HEK293T (cell line): ENCODE measurements at regions not wholly inside any gene's neighbourhood (a gene's known extent, or its start where the extent isn't known, plus 50 kb on each side); places are given as distances from the start of the nearest gene placed in this dataset.

ENCODE experiments used
- CTCF ChIA-PET: fragments of 350-600 bp; formaldehyde crosslinking; extraction: SDS; loops from one replicate; lab custom pipeline; 2021; ENCODE audit warnings: antibody characterized with exemption, inconsistent platforms; lab: Yijun Ruan, JAX
- POLR2A ChIA-PET: fragments of 350-600 bp; formaldehyde crosslinking; extraction: SDS; loops from one replicate; lab custom pipeline; 2020; ENCODE audit warnings: antibody characterized with exemption, inconsistent platforms; lab: Yijun Ruan, JAX
- DNase-seq: peaks from one replicate; pipeline ENCODE4 v3.0.0; 2012; ENCODE audit warnings: mixed read lengths; ENCODE audit errors: extremely low spot score
- ARNT ChIP-seq: fragments of 450-650 bp; IDR thresholded peaks from 2 replicates; pipeline ENCODE4 v1.6.1; 2017; ENCODE audit warnings: mild to moderate bottlenecking
- BHLHE40 ChIP-seq: fragments of 450-650 bp; IDR thresholded peaks from 2 replicates; pipeline ENCODE4 v1.6.1; 2016; ENCODE audit warnings: mild to moderate bottlenecking, moderate library complexity, borderline replicate concordance
- CTBP1 ChIP-seq: fragments of 450-650 bp; IDR thresholded peaks from 2 replicates; pipeline ENCODE4 v1.6.1; 2016; ENCODE audit warnings: borderline replicate concordance
- ELF4 ChIP-seq: fragments of 450-650 bp; IDR thresholded peaks from 2 replicates; pipeline ENCODE4 v1.6.1; 2017; ENCODE audit warnings: antibody characterized with exemption
- FOXA1 ChIP-seq: fragments of 450-650 bp; IDR thresholded peaks from 2 replicates; pipeline ENCODE4 v1.6.1; 2016; ENCODE audit warnings: mild to moderate bottlenecking
- FOXK2 ChIP-seq: fragments of 450-650 bp; IDR thresholded peaks from 2 replicates; pipeline ENCODE4 v1.6.1; 2016; ENCODE audit warnings: mild to moderate bottlenecking
- FOXM1 ChIP-seq: fragments of 450-650 bp; IDR thresholded peaks from 2 replicates; pipeline ENCODE4 v1.6.1; 2017; ENCODE audit warnings: mild to moderate bottlenecking, borderline replicate concordance
- HDGF ChIP-seq: fragments of 450-650 bp; IDR thresholded peaks from 2 replicates; pipeline ENCODE4 v1.6.1; 2017; ENCODE audit warnings: antibody characterized with exemption, borderline replicate concordance
- L3MBTL2 ChIP-seq: fragments of 450-650 bp; conservative IDR thresholded peaks from 2 replicates; pipeline ENCODE4 v1.6.1; 2016; ENCODE audit warnings: mild to moderate bottlenecking
- LEF1 ChIP-seq: fragments of 450-650 bp; IDR thresholded peaks from 2 replicates; pipeline ENCODE4 v1.6.1; 2017; ENCODE audit warnings: mild to moderate bottlenecking, borderline replicate concordance
- NFRKB ChIP-seq: fragments of 450-650 bp; IDR thresholded peaks from 2 replicates; pipeline ENCODE4 v1.6.1; 2016; ENCODE audit warnings: mild to moderate bottlenecking, moderate library complexity
- PKNOX1 ChIP-seq: fragments of 450-650 bp; IDR thresholded peaks from 2 replicates; pipeline ENCODE4 v1.6.1; 2016
- SP1 ChIP-seq: fragments of 450-650 bp; IDR thresholded peaks from 2 replicates; pipeline ENCODE4 v1.6.1; 2017
- SUZ12 ChIP-seq: fragments of 450-650 bp; IDR thresholded peaks from 2 replicates; pipeline ENCODE4 v1.6.1; 2016; ENCODE audit warnings: mild to moderate bottlenecking
- TARDBP ChIP-seq: fragments of 450-650 bp; IDR thresholded peaks from 2 replicates; pipeline ENCODE4 v1.6.1; 2016
- ZNF384 ChIP-seq: fragments of 450-650 bp; IDR thresholded peaks from 2 replicates; pipeline ENCODE4 v1.6.1; 2016

DNA sequence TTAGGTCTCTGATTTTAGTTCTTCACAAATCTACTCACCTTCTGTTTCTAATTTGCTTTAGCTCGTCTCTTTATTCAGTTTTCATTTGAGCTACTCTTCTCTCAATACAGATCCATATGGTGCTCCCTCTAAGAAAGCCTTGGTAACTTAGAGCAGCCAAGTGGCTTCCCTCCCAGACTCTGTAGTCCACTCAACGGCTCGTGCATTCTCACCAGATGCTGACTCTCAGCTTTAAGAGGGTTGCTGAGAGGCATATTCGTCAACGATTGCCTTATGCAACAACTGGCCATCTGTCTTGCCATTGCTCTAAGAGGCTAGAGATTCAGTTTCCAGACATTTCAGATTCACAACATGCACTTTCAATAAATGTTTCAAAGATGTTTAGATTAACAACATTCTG is 785.8 kb upstream of the SLC10A2 start:
- POLR2A ChIA-PET: no interaction called here
- no peak for DNase-seq
- no peak for TF ChIP-seq ELF4
- no peak for TF ChIP-seq L3MBTL2
- TF ChIP-seq CTBP1: no peak
- TF ChIP-seq SP1: no peak
- TF ChIP-seq BHLHE40: no peak
- no peak for TF ChIP-seq FOXM1
- no peak for TF ChIP-seq HDGF
- TF ChIP-seq FOXK2: no peak
- no peak for TF ChIP-seq FOXA1
- no peak for TF ChIP-seq NFRKB
- TF ChIP-seq LEF1: no peak
- no peak for TF ChIP-seq PKNOX1
- TF ChIP-seq ARNT: no peak
- TF ChIP-seq TARDBP: no peak
- no peak for TF ChIP-seq ZNF384
- CTCF ChIA-PET: no interaction called here

GRCh38 chr13:103844471-103844870 is 778.3 kb upstream of the SLC10A2 start:
- no peak for DNase-seq
- ChIA-PET POLR2A (no interaction called here), CTCF (no interaction called here)
- no peak for TF ChIP-seq TARDBP
- TF ChIP-seq FOXM1: no peak
- no peak for TF ChIP-seq CTBP1
- TF ChIP-seq FOXK2: no peak
- no peak for TF ChIP-seq BHLHE40
- TF ChIP-seq NFRKB: no peak
- TF ChIP-seq LEF1: no peak
- no peak for TF ChIP-seq ARNT

DNA sequence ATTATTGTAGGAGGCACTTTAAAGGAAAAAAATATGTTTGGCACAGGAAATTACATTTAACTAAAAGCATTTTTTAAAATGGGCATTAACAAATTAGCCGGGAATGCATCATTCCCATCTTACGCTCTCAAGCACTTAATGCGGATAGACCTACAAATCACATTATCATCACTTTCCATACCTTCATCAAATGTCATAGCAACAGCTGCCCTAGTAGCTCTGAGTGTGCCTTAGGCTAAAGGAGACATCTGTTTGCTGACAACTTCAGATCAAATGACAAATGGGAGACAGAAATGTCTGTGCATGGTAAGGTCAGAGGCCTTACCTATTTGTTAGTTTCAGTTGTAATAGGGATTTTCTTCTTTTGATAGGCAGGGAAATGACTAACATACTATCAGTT is 773.2 kb upstream of the SLC10A2 start:
- TF ChIP-seq ARNT: no peak
- no peak for TF ChIP-seq FOXK2
- TF ChIP-seq FOXA1: no peak
- TF ChIP-seq BHLHE40: no peak
- TF ChIP-seq L3MBTL2: no peak
- TF ChIP-seq SP1: no peak
- no peak for TF ChIP-seq ELF4
- ChIA-PET POLR2A (no interaction called here), CTCF (no interaction called here)
- DNase-seq: no peak

- DNase-seq: no peak
- POLR2A ChIA-PET: no interaction called here
- CTCF ChIA-PET: no interaction called here
- no peak for TF ChIP-seq FOXK2
- no peak for TF ChIP-seq PKNOX1
- no peak for TF ChIP-seq CTBP1
- TF ChIP-seq FOXM1: no peak
- no peak for TF ChIP-seq HDGF
- no peak for TF ChIP-seq LEF1
These were observed 768.8 kb upstream of the SLC10A2 start for GRCh38 chr13:103835052-103835451.

DNA sequence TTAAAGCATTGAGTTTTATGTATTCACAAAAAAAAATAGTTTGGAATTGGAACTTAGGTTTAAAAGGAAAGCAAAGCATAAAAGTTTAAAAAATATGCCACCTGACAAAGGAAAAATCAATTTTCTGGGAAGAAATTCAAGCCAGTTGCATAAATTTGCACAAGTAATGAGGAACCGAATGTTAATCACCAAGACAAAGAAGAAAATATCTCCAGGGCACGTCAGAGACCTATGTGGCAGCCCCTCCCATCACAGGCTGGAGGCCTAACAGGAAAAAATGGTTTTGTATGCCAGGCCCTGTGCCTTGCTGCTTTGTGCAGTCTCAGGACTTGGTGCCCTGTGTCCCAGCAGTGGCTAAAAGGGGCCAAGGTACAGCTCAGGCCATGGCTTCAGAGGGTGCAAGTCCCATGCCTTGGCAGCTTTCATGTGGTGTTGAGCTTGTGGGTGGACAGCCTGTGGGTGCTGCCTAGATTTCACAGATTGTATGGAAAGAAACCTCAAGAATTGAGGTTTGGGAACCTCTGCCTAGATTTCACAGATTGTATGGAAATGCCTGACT is 767.2 kb upstream of the SLC10A2 start:
- ChIA-PET POLR2A (no interaction called here), CTCF (no interaction called here)
- TF ChIP-seq FOXK2 (no peak), TARDBP (no peak), HDGF (no peak), ZNF384 (no peak), L3MBTL2 (no peak), SP1 (no peak), PKNOX1 (no peak), FOXA1 (no peak), CTBP1 (no peak), FOXM1 (no peak), ARNT (no peak), NFRKB (no peak), SUZ12 (no peak)
- no peak for DNase-seq

GRCh38 chr13:103815619-103816018 is 749.4 kb upstream of the SLC10A2 start:
- ChIA-PET CTCF (no interaction called here), POLR2A (no interaction called here)
- TF ChIP-seq FOXK2 (no peak), LEF1 (no peak), FOXM1 (no peak), ARNT (no peak), BHLHE40 (no peak)
- no peak for DNase-seq

GRCh38 chr13:103812971-103813370 is 746.8 kb upstream of the SLC10A2 start:
- POLR2A ChIA-PET: no interaction called here
- no peak for TF ChIP-seq FOXK2
- no peak for TF ChIP-seq ZNF384
- DNase-seq: no peak
- CTCF ChIA-PET: no interaction called here
